GM23338 (cell line): ENCODE measurements at regions not wholly inside any gene's neighbourhood (a gene's known extent, or its start where the extent isn't known, plus 50 kb on each side); places are given as distances from the start of the nearest gene placed in this dataset.
A peak's percentile ranks its signal among the peaks of the same experiment; 100 is the strongest.

Experiments used
- ATAC-seq: fragments of 200-7000 bp; cut with Tn5 transposase; 3 replicates; pipeline ENCODE4 v1.9.1; 2020
- DNase-seq: peaks from one replicate; pipeline ENCODE4 v3.0.0-alpha.2; 2015; ENCODE audit warnings: low spot score
- H2AFZ ChIP-seq: fragments of 200-600 bp; sonication (generic); 2 replicates; pipeline ENCODE4 v1.8.0; 2016; ENCODE audit warnings: antibody characterized with exemption, mild to moderate bottlenecking, moderate library complexity
- H3F3A ChIP-seq: fragments of 200-600 bp; sonication (generic); replicated peaks from 2 replicates; pipeline ENCODE4 v1.8.0; 2017; ENCODE audit warnings: antibody characterized with exemption, mixed run types, low read depth
- H3K27ac ChIP-seq: fragments of 200-600 bp; sonication (generic); 2 replicates; pipeline ENCODE4 v1.6.1; 2016; ENCODE audit warnings: low read depth
- H3K27me3 ChIP-seq: fragments of 200-600 bp; sonication (generic); 2 replicates; pipeline ENCODE4 v1.8.0; 2016; ENCODE audit warnings: mild to moderate bottlenecking, mixed run types, moderate library complexity; ENCODE audit not compliant: insufficient read depth
- H3K36me3 ChIP-seq: fragments of 200-600 bp; sonication (generic); 2 replicates; pipeline ENCODE4 v1.8.0; 2016; ENCODE audit warnings: mild to moderate bottlenecking; ENCODE audit not compliant: insufficient read depth
- H3K4me1 ChIP-seq: fragments of 200-600 bp; sonication (generic); 2 replicates; pipeline ENCODE4 v1.8.0; 2016; ENCODE audit warnings: mild to moderate bottlenecking, moderate library complexity; ENCODE audit not compliant: insufficient read depth
- H3K4me2 ChIP-seq: fragments of 200-600 bp; sonication (generic); 2 replicates; pipeline ENCODE4 v1.7.1; 2017; ENCODE audit warnings: mixed run types
- H3K4me3 ChIP-seq: fragments of 200-600 bp; sonication (generic); 2 replicates; pipeline ENCODE4 v1.6.1; 2016; ENCODE audit warnings: mixed run types
- H3K79me2 ChIP-seq: fragments of 200-600 bp; sonication (generic); replicated peaks from 2 replicates; pipeline ENCODE4 v1.8.0; 2017; ENCODE audit warnings: mild to moderate bottlenecking; ENCODE audit not compliant: insufficient read depth
- H3K9me2 ChIP-seq: fragments of 200-600 bp; sonication (generic); 2 replicates; pipeline ENCODE4 v1.8.0; 2017; ENCODE audit not compliant: insufficient read depth
- H4K20me1 ChIP-seq: fragments of 200-600 bp; sonication (generic); replicated peaks from 2 replicates; pipeline ENCODE4 v1.8.0; 2017; ENCODE audit warnings: mild to moderate bottlenecking; ENCODE audit not compliant: insufficient read depth
- H3K27ac Mint-ChIP-seq: 2 replicates; pipeline ENCODE4 v1.8.0; 2020; ENCODE audit warnings: inconsistent platforms, mild to moderate bottlenecking, moderate library complexity, mixed read lengths
- H3K27me3 Mint-ChIP-seq: 3 replicates; pipeline ENCODE4 v1.8.0; 2022; ENCODE audit warnings: low read depth, mild to moderate bottlenecking, moderate library complexity, mixed read lengths, inconsistent platforms; ENCODE audit not compliant: insufficient read depth, poor library complexity
- H3K36me3 Mint-ChIP-seq: 3 replicates; pipeline ENCODE4 v1.8.0; 2021; ENCODE audit warnings: low read depth, mild to moderate bottlenecking, inconsistent platforms, moderate library complexity, mixed read lengths
- H3K4me1 Mint-ChIP-seq: 3 replicates; pipeline ENCODE4 v1.8.0; 2020; ENCODE audit warnings: mild to moderate bottlenecking, inconsistent platforms, mixed read lengths
- H3K4me3 Mint-ChIP-seq: 3 replicates; pipeline ENCODE4 v1.8.0; 2021; ENCODE audit warnings: moderate library complexity, mild to moderate bottlenecking, inconsistent platforms, mixed read lengths
- H3K9me3 Mint-ChIP-seq: 3 replicates; pipeline ENCODE4 v1.8.0; 2020; ENCODE audit warnings: moderate library complexity, mild to moderate bottlenecking, inconsistent platforms, mixed read lengths
- CTCF ChIP-seq, 2 experiments: fragments of 200-600 bp in 1 of 2; sonication (generic) in 1 of 2; conservative IDR thresholded peaks; 2 replicates each; pipeline versions ENCODE4 v1.5.1 to v1.6.1; 2016 to 2017; ENCODE audit warnings: antibody characterized with exemption in 2 of 2, low read depth in 2 of 2, mild to moderate bottlenecking in 2 of 2, moderate library complexity in 1 of 2
- ETS1 ChIP-seq: IDR thresholded peaks from 2 replicates; pipeline ENCODE4 v1.6.1; 2016; ENCODE audit warnings: antibody characterized with exemption
- EZH2phosphoT487 ChIP-seq: fragments of 200-600 bp; sonication (generic); IDR thresholded peaks from one replicate; pipeline ENCODE4 v1.8.1; 2018; ENCODE audit warnings: antibody characterized with exemption; ENCODE audit not compliant: unreplicated experiment
- JUNB ChIP-seq: IDR thresholded peaks from one replicate; pipeline ENCODE4 v1.6.1; 2016; ENCODE audit warnings: antibody characterized with exemption; ENCODE audit not compliant: unreplicated experiment
- NANOG ChIP-seq: IDR thresholded peaks from 2 replicates; pipeline ENCODE4 v1.6.1; 2016; ENCODE audit warnings: antibody characterized with exemption, borderline replicate concordance
- POLR2AphosphoS5 ChIP-seq: IDR thresholded peaks from 2 replicates; pipeline ENCODE4 v1.6.1; 2016; ENCODE audit warnings: antibody characterized with exemption, low read depth
- REST ChIP-seq: IDR thresholded peaks from one replicate; pipeline ENCODE4 v1.6.1; 2018; ENCODE audit warnings: antibody characterized with exemption; ENCODE audit not compliant: unreplicated experiment
- STAT1 ChIP-seq: IDR thresholded peaks from one replicate; pipeline ENCODE4 v1.6.1; 2016; ENCODE audit warnings: antibody characterized with exemption; ENCODE audit not compliant: unreplicated experiment
- ZNF114 ChIP-seq: fragments of 250-450 bp; sonication (Bioruptor Pico); IDR thresholded peaks from 2 replicates; pipeline ENCODE4 v1.5.0; 2020; ENCODE audit warnings: mild to moderate bottlenecking, moderate library complexity
- ZNF331 ChIP-seq: fragments of 250-450 bp; sonication (Bioruptor Pico); IDR thresholded peaks from 2 replicates; pipeline ENCODE4 v1.5.0; 2020; ENCODE audit warnings: low read depth, mild to moderate bottlenecking, moderate library complexity

- TF ChIP-seq CTCF (conservative IDR thresholded peaks at IDR 0.05; ENCODE audit: low read depth in 2 of 2) (no peak), POLR2AphosphoS5 (no peak), JUNB (no peak), ZNF114 (CRISPR knock-in tag) (no peak)
These were observed 71.2 kb upstream of the POMGNT2 start (continued) for GRCh38 chr3:43177085-43177484.

GRCh38 chr3:43176666-43177065, 70.8 kb upstream of the POMGNT2 start:
- Histone ChIP-seq H4K20me1 (no peaks in the 10 kb centered on the region), H3K27me3 (no peaks in the 10 kb centered on the region), H3K4me1 (peaks cover 9% of the 10 kb centered on the region), H3K4me2 (no peak overlapping the region), H3K79me2 (no peaks in the 10 kb centered on the region), H3K9me2 (peaks cover 5% of the 10 kb centered on the region; the same call in 1 of the 2 replicates), H3F3A (no peaks in the 10 kb centered on the region), H3K27ac (no peak overlapping the region), H3K36me3 (no peaks in the 10 kb centered on the region), H2AFZ (0 out of 2 replicates have a peak overlapping the region, but pooled peaks have one; percentile 14), H3K4me3 (no peak overlapping the region)
- ATAC-seq (no peak), DNase-seq (no peak)
- Mint-ChIP-seq H3K36me3 (no peaks in the 10 kb centered on the region), H3K4me1 (peaks cover 17% of the 10 kb centered on the region), H3K9me3 (no peaks in the 10 kb centered on the region), H3K4me3 (no peak overlapping the region), H3K27me3 (peaks cover 8% of the 10 kb centered on the region), H3K27ac (no peak overlapping the region)
- TF ChIP-seq JUNB (no peak), NANOG (no peak), EZH2phosphoT487 (no peak), ZNF331 (no peak), REST (no peak), ETS1 (no peak), STAT1 (no peak)
